ENCODE measurements at regions not wholly inside any gene's neighbourhood (a gene's known extent, or its start where the extent isn't known, plus 50 kb on each side); places are given as distances from the start of the nearest gene placed in this dataset.

DNA sequence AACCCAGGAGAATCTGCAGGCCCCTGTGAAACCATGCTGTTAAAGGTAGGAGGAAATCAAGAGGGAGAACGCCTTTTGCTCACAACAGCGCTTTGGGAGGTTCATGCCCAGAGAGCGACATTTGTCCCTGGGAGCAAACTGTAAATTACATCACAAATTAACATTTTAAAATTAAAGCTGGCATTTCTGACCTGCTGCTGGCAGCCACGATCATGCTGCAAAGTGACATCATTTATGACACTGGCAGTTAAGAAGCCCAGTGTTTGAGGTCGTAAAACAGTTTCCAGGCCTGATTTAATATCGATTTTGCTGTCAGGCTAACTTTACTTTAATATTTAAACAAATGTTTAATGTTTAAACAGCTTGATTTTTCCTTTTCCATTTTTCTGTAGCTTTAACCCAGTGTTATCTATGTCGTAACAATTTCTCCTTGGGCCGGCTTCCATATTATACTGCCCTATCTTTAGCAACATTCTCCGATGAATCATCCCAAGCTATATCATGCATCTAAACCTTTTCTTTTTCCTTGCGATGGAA lies 86.5 kb upstream of the NPVF start:
- peak; percentile 70 for DNase-seq (ENCODE audit: low read depth)

DNA sequence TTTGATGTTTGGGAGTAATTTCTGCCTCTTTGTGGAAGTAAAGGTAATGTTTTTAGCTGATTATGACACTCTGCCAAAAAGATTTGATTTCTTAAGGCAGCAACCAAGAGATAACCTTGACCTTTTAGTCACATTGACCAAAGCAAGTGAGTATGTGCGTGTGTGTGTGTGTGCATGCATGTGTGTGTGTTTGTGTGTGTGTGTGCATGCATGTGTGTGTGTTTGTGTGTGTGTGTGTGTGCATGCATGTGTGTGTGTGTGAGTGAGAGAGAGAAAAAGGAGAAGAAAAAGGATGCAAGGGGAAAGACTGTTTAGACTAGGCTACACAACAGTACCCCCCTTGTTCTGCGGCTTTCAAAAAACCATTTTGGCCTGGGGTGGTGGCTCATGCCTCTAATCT lies 88.1 kb upstream of the NPVF start:
- no peak for DNase-seq (ENCODE audit: low read depth)

DNA sequence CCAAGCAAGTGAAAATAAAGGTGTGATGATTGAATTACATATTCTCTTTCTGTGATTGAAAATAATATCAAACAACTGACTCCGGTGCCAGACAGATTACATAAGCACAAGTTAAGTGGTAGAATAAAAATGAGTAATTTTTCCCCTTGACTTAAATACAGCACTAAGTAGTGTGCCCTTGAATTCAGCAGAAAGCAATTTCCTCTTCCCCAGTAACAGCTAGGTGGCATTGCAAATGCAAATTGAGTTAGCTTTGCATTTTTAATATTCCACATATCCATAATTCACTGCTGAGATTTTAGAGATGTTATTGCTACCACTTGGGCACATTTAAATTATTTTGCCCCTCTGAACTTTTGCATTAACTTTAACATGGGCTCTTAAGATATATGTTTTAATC lies 89.8 kb upstream of the NPVF start:
- no peak for DNase-seq (ENCODE audit: low read depth)

DNA sequence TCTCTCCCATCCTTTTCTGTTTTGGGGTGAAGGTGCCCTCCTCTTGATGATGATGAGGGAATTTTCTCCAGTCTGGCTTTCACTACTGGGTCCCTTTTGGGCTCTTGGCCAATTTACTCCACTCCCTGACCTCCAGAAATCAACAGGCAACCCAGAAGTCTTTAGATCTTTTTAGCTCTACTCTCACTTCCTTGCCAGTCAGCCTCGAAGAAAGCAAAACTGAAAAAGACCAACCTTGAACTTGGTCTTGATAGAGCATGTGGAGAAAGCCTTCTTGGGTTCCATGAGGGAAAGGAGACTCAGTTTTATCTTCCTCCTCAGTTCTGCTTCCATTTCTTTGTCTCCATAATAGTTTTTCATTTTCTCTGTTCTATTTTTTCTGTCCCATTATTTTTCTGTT lies 91.4 kb upstream of the NPVF start:
- DNase-seq (ENCODE audit: low read depth): no peak

DNA sequence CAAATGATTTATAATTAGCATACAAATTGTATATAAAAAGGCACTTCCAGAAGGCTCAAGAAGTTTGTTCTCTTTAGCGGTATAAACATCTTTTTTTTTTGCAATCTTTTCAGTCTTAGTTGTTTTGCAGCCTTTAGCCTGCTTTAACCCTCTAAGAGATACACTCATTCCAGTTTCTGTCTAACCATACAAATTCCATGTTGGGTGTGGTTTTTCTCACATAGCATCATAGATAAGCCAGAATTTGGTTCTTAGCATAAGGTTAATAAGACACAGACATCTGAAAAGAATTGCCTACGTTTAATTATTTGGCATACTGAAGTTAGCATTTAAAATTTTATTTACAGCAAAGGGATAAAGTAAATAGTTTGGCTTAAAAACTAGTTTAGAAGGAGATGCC lies 92.5 kb upstream of the NPVF start:
- no peak for DNase-seq (ENCODE audit: low read depth)

DNA sequence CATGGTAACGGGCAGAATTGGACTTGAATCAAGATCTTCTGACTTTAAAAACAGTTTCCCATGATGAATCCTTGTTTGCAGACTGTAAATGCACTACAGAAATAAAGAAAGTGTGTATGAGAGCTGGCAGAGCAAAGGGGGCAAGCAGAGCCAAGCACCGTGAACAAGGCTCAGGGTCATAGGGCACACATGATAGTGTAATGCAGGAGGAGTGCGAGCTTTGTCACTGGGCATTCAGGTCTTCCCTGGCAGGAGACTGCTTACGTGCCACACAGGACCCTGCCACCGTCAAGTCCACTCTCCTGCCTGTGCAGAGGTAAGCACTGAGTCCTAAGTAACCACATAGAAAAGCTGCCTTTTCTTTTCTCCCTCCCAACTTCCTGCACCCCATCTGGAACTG lies 93.1 kb upstream of the NPVF start:
- no peak for DNase-seq (ENCODE audit: low read depth)

DNA sequence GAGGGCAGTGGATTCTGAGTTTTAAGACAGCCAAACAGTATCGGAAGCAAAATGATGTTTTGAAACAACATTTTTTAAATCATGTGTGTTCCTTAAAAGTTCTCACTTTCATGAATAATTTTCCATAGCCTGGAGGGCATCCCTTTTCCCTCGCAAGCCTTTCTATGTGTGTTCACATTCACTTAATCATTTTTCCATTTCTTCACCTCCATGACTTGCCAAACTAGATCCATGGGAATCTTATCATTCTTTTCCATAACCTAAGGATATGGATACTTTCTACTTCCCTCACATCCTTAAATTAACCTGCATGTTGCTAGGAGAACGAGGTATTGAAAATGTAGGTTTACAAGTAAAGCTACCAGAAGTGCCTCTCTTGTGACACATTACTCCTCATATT lies 94.2 kb upstream of the NPVF start:
- DNase-seq (ENCODE audit: low read depth): no peak

DNA sequence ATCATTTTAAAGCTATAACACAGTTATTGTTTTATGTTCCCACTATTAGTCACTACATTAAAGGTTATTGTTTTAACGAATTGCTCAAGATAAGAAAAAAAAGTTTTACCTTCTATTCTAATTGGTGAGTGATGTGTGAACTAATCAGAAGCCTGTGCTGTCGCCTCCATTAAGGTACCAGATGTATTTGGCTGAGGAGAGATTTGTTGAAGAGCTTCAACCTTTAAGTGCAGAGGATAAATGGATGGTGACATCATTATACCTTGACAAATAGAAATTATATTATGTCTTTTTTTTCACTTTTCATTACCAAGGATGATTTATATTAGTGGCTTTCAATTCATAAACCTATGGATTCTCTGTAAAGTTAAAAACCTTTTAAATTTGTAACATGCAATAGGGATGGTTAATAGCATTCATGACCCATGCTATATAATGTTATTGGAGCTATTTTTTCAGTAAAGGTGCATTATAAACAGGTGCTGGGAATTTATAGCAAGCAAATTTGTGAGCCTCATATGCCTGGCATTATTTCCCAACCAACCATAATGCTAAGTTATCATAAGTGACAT lies 97.0 kb upstream of the NPVF start:
- DNase-seq (ENCODE audit: low read depth): no peak

DNA sequence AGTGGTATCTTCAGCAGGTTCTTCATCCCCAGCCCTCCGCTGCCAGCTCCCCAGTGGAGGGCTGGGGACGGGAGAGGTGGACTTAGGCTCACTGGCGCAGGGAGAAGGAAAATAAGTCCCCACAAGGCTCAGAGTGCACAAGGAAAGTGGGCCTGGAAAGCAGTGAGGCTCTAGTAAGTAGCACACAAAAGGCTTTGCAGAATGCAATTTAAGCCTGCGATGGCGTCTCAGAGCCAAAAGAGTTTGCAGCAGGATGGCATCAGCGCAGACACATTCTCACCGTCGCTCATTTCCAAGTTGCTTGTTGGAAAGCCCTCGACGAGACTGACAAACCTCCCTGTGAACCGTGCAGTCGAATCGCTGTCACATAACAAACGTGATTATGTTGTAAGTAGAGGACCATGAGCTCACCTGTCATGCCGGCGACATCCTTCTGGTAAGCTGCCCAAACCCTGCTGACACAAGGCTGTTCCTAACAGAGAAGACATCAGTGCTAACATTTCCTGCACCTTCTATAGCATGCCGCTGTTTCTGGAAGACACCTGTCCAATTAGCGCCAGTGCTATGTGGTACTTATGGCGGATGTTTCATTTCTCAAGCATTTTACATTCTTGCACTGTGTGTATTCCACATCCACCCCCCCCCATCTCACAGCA lies 98.3 kb upstream of the NPVF start:
- no peak for DNase-seq (ENCODE audit: low read depth)

DNA sequence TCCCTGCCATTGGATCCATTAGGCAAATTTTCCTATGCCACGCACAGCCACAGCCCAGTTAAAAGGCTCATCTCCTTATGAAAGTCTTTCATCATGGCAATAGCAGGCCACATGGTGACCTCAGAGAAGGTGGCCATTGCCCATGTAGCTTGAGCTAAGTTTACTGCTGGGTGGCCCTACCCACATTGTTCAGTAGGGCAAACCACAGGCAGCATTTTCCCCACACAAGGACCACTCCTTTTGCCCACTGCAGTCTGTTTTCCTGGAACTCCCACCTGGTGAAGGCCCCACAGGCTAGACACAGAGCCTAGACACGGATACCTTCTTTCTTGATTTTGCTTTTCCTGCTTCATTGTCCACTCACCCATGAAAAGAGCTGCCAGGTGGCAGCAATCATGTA lies 101.5 kb upstream of the NPVF start:
- no peak for DNase-seq (ENCODE audit: low read depth)

DNA sequence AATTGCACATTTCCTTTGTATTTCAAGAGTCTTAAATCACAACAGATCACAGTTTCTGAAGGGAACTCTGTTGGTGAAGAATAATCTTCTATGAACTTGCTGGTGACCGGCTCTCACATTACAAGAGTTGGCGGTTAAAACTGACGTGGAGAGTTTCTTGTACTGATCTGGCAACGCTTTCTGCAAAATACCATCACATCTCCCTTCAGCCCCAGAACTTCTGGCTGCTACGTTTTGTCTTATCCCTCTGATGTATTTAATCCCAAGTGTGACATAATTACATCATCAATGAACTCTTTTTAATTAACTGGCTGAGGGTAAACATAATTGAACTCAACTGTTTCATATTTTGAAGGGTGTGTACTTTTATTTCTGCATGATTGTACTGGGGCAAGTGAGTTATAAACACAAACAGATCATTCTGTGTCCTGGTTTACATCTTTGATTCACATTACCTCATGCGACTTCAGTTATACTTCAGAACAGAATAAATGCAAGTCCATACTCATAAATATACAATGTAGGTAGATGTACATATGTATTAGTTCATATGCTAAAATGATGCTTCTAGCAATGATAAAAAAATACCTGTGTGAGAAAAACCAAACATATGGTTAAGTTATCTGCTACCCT lies 105.1 kb upstream of the NPVF start:
- DNase-seq (ENCODE audit: low read depth): no peak

DNA sequence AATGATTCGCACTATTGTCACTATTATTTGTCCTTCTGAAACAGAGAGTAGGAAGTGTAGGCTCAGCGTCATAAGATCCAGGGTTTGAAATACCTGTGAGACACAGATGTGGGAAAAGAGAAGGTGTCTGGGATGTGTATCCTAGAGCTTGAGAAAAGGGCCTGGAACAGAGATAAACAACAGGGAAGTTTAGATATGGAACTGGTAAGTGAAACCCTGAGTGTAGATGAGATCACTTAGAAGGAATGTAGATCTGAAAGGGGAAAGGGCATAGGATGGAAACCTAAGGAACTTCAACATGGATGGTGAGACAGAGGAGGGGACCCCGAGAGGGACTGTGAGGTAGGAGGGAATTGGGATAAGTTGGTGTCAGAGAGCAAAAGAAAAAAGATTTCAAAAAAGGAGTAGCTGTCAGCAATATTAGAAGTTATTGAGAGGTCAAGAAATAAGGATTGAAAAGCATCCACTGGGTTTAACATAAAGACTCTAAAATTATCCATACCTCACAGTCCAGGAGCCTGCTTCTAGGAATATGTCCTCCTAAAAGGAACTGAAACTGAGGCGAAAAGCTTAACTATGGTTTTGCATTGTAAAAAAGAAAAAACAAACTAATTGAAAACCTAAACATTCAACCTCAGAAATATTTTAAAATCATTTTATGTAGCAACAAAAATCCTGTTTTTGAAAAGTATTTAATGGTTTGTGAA lies 119.2 kb upstream of the NPVF start:
- DNase-seq (ENCODE audit: low read depth): no peak

DNA sequence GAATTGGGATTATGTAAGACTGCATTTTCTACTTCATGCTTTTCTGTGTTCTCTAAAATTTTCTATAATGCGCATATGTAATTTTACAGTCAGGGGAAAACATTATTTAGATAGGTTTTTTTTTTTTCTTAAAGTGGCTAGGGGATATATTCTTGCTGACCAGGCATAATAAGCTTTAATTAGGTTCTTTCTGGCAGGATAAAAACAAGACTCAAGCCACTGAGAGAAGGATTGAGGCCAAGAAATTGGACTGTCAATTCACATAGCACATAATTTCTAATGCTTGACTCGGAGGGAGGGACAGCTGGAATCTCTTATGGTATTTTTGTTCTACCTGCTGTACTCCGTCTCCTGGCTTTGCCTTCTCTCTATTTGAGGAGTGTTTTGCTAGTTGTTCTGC lies 119.8 kb upstream of the NPVF start:
- no peak for DNase-seq (ENCODE audit: low read depth)

DNA sequence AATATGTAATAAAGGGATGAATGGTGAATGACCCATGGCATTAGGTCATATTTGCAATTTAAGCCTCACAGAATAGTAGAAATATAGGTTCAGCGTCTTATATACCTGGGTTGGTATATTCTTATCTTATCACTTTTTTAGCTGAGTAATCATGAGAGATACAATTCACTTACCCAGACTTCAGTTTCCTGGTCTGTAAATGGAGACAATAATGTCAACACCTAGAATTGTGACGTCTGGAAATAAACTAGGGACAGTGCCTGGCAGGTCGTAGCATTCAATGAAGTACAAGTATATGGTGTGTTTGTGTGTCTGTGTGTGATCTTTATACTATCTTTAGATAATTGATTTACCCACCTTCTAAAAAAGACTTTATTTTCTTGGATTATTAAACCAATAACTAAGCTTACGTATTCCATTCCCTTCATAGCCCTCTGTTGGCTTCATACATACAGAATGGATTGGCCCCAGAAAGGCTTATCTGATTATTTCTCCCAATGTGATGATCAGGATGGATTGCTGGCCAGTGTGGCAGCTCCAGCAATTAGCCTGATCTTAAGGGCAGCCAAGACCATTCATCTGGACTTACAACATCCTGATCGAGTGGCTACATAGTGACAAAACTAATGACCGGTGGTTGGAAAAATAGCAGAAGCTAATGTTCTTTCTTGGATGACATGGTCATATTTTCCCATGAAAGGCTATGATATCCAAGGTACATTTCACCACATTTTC lies 121.2 kb upstream of the NPVF start:
- no peak for DNase-seq (ENCODE audit: low read depth)

DNA sequence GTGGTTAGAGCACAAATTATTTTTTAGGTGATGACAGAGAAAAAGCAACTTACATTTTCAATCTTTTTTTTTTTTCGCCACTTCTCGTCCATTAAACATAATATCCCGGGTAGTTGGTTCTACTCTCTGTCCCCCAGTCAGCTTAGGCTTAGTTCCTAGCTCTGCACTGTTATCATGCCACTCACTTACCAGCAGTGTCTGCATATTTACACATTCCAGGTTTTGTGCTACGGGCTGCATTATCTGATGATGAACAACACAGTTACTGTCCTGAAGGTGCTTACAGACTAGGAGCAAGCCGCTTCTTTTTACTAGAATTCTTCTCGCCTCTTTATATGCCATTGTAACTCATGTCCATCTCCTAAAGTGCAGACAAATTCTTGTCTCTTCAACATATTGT lies 121.8 kb upstream of the NPVF start:
- DNase-seq (ENCODE audit: low read depth): no peak

DNA sequence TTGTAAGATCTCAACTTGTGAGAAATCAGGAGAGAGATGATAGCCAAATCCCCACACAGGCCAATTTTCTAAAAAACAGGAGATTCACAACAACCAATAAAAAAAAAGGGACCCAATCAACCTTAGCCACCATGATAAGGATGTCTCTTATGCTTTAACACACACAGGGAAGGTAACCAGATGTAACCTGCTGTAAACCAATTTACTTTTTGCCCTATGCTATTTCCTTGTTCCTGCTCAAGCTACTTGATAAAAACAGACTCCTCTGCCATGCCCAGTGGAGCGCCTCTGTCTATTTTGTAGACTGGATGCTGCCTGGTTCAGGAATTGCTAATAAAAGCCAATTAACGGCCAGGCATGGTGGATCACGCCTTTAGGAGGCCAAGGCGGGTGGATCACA lies 123.5 kb upstream of the NPVF start:
- DNase-seq (ENCODE audit: low read depth): no peak

DNA sequence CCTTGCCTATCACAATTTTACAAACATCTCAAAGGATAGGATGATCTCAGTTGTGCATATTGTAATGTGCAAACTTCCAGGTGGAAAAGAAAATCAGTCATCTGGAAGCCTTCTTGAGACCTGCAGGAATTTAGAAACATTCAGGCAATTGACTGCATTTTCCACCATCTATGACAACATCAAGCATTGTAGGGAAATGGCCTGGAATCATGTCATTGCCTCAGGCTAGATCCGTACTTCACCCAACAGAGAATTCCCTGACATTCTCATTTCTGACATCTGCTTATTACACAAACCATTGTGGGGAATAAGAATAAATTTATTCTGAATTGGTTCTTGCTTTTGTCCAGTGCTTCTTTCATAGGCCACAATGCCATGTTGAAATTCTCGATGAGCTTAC lies 124.9 kb upstream of the NPVF start:
- no peak for DNase-seq (ENCODE audit: low read depth)

DNA sequence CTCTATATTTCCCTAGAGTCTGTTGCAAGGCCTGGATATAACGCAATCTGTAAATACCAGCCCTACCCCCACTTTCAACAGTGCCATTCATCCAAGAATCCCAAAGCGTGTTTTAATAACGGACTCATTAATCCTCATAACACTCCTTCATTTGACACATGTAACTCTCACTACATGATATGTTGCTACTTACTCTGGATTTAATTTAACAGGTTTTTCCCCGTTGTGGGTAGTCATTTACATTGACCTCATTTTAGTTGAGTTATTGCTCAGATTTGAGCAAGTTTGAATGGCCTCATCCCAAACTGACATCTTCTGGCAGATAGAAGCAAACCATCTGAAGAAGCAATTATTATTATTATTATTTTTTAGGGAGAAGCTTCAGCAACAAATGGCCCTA lies 125.4 kb upstream of the NPVF start:
- no peak for DNase-seq (ENCODE audit: low read depth)

DNA sequence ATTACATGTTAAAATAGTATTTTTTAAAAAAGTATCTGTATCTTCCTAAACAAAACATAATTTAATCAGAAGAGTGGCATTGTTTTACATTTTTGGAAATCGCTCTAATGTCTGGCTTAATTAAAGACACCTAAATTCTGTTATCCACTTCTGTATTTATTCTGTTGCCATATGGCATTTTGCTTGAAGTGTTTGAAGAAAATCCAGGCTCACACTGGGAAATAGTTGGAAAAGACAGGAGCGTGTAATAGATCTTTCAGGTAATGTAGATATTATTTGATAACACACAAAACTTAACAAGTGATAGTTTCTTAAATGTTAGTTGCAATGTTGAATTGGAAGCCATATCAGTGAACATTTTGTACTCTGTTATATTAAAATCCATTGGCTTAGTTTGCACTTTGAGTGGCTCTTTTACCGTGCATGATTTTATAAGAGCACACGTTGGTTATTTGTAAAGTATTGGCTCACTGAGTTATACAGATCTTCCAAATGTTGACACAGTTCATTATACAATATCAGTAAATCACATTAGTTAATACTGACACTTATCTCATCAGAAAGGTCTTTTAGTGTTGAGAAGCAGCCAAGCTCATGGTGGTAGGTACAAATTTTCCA lies 128.4 kb upstream of the NPVF start:
- DNase-seq (ENCODE audit: low read depth): no peak

DNA sequence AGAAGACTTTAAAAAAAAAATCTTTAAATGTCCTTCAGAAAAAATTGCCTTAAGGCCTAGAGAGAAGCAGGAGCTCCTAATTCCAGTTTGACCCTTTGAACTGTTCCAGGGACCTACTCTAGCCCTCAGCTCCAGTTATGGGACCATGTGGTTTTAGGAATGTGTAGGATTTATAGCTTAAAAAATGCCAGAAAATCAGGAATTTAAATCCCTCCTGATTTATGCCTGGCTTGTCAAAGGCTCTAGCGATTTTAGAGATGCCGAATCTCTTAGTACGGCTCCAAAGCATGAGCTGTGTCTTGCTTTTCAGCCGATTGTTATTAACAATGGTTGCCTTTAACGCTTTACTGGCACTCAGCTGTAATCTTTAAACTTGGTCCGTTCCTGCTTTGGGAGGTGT lies 130.6 kb upstream of the NPVF start:
- DNase-seq (ENCODE audit: low read depth): no peak

DNA sequence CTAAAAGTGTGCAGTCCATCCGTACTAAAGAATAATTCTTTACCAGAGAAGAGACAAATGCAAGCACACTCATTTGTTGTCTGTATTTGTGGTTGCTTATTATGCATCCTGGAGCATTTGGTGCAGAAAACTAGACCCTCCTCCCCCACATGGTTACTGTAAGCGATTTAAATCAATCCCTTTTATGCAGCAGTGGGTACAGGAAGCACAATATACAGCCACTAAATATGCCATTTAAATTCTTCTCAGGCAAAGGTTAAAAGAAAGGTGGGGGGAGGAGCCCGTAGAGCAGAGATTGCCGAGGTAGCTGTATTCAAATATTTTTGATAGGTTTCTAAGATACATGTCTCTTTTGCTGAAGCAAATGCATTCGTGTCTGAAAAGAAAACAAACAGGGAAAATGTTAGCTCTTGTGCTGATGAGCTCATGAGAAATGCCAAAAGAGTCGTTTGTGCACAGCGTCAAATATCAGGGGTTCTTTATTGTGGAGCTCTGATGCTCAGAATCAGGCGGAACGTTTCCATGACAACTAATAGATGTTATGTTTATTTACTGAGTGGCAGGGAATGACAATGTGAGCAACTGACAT lies 131.3 kb upstream of the NPVF start:
- no peak for DNase-seq (ENCODE audit: low read depth)

DNA sequence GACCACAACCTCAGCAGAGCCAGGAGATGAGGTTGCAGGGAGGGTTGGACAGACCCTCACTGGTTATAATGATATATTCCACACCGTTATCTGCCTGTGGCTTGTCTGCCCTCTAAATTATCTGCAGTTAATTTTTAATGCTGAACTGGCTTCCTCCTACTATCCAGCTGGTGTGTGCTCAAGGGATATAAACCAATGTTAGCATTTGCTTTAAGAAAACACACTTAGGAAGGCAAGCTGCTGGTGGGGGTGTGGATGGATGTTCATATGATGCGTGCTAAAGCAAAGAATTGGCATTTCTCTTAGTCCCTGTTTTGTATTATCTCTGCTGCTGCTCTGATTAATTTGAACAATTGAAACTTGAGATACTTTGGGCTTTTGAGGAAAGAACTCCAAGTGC lies 132.2 kb upstream of the NPVF start:
- no peak for DNase-seq (ENCODE audit: low read depth)
